ENCODE measurements at regions not wholly inside any gene's neighbourhood (a gene's known extent, or its start where the extent isn't known, plus 50 kb on each side); places are given as distances from the start of the nearest gene placed in this dataset.

DNA sequence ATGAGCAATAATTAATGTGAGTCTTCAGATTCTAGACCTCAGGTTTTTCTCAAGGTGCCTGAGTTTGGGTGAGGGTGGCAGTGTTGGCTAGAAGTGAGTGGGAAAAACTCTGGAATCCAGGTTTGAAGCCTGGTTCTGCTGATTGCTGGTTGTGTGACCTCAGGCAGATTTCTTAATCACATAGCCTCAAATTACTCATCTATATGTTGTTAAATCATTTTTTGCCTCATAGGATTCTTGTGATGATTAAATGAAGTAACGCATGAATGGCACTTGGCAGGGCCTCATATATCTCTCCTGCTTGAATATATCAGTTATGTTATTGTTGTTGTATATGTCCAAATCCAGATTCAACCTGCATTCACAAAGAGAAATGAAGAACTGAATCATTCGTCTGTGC, 60.5 kb downstream of the NR2F2 start:
- TF ChIP-seq, protein P1, sequence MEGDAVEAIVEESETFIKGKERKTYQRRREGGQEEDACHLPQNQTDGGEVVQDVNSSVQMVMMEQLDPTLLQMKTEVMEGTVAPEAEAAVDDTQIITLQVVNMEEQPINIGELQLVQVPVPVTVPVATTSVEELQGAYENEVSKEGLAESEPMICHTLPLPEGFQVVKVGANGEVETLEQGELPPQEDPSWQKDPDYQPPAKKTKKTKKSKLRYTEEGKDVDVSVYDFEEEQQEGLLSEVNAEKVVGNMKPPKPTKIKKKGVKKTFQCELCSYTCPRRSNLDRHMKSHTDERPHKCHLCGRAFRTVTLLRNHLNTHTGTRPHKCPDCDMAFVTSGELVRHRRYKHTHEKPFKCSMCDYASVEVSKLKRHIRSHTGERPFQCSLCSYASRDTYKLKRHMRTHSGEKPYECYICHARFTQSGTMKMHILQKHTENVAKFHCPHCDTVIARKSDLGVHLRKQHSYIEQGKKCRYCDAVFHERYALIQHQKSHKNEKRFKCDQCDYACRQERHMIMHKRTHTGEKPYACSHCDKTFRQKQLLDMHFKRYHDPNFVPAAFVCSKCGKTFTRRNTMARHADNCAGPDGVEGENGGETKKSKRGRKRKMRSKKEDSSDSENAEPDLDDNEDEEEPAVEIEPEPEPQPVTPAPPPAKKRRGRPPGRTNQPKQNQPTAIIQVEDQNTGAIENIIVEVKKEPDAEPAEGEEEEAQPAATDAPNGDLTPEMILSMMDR (IDR thresholded peaks at IDR 0.05) = no peak
- TF ChIP-seq FOXP1 (CRISPR knock-in tag; IDR thresholded peaks at IDR 0.05; ENCODE audit: borderline replicate concordance) (no peak), ZNF121 (CRISPR knock-in tag; IDR thresholded peaks at IDR 0.05) (no peak), TCF7 (CRISPR knock-in tag; IDR thresholded peaks at IDR 0.05; ENCODE audit: low read depth) (no peak), TEAD4 (CRISPR knock-in tag; IDR thresholded peaks at IDR 0.05) (no peak), SP1 (CRISPR knock-in tag; conservative IDR thresholded peaks at IDR 0.05) (no peak), NR3C1 (CRISPR knock-in tag; conservative IDR thresholded peaks at IDR 0.05; ENCODE audit: low read depth) (no peak), ZNF317 (CRISPR knock-in tag; IDR thresholded peaks at IDR 0.05; ENCODE audit: borderline replicate concordance, low read depth) (no peak)
- TF ChIP-seq, protein P2, sequence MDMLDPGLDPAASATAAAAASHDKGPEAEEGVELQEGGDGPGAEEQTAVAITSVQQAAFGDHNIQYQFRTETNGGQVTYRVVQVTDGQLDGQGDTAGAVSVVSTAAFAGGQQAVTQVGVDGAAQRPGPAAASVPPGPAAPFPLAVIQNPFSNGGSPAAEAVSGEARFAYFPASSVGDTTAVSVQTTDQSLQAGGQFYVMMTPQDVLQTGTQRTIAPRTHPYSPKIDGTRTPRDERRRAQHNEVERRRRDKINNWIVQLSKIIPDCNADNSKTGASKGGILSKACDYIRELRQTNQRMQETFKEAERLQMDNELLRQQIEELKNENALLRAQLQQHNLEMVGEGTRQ (CRISPR knock-in tag; IDR thresholded peaks at IDR 0.05) = no peak
- TF ChIP-seq, protein P3, sequence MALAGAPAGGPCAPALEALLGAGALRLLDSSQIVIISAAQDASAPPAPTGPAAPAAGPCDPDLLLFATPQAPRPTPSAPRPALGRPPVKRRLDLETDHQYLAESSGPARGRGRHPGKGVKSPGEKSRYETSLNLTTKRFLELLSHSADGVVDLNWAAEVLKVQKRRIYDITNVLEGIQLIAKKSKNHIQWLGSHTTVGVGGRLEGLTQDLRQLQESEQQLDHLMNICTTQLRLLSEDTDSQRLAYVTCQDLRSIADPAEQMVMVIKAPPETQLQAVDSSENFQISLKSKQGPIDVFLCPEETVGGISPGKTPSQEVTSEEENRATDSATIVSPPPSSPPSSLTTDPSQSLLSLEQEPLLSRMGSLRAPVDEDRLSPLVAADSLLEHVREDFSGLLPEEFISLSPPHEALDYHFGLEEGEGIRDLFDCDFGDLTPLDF (CRISPR knock-in tag; IDR thresholded peaks at IDR 0.05) = no peak

Data from WTC11 (cell line).